H1 (cell line): ENCODE measurements at regions not wholly inside any gene's neighbourhood (a gene's known extent, or its start where the extent isn't known, plus 50 kb on each side); places are given as distances from the start of the nearest gene placed in this dataset.

ENCODE experiments used
- CTCF ChIA-PET: fragments of 300-600 bp; sonication (Branson Sonifier 250); formaldehyde crosslinking; loops from one replicate; lab custom pipeline; 2021; ENCODE audit not compliant: partially characterized antibody; lab: Charles Lee
- POLR2A ChIA-PET: fragments of 300-600 bp; sonication (Branson Sonifier 250); formaldehyde crosslinking; loops from one replicate; lab custom pipeline; 2021; ENCODE audit warnings: inconsistent platforms; ENCODE audit not compliant: partially characterized antibody; lab: Charles Lee
- DNase-seq, 2 experiments: peaks; one replicate each; pipeline versions ENCODE4 v3.0.0 to v3.0.0-alpha.2; 2010 to 2022; ENCODE audit warnings: low spot score in 2 of 2, low read depth in 1 of 2, mixed read lengths in 1 of 2
- FAIRE-seq: peaks from 2 replicates; lab custom pipeline; 2011; peaks lifted over from hg19 to GRCh38; lab: Jason Lieb, UNC
- H2AFZ ChIP-seq: 2 replicates; pipeline ENCODE4 v1.8.1; 2012; ENCODE audit warnings: low read length, inconsistent platforms
- H2AK5ac ChIP-seq: 2 replicates; pipeline ENCODE4 v1.6.1; 2013; ENCODE audit warnings: low read depth, low read length
- H2BK120ac ChIP-seq: replicated peaks from 2 replicates; pipeline ENCODE3; 2013; ENCODE audit warnings: low read depth, low read length, inconsistent platforms
- H2BK12ac ChIP-seq: 2 replicates; pipeline ENCODE4 v1.6.1; 2013; ENCODE audit warnings: low read depth, low read length
- H2BK15ac ChIP-seq: 2 replicates; pipeline ENCODE4 v1.6.1; 2013; ENCODE audit warnings: low read length
- H2BK20ac ChIP-seq: 2 replicates; pipeline ENCODE4 v1.6.1; 2013; ENCODE audit warnings: low read length
- H2BK5ac ChIP-seq: 2 replicates; pipeline ENCODE4 v1.6.1; 2013; ENCODE audit warnings: low read depth, low read length
- H3K14ac ChIP-seq: 2 replicates; pipeline ENCODE4 v1.6.1; 2013; ENCODE audit warnings: inconsistent platforms; ENCODE audit not compliant: insufficient read length
- H3K18ac ChIP-seq: 2 replicates; pipeline ENCODE4 v1.6.1; 2013; ENCODE audit warnings: low read length; ENCODE audit errors: extremely low read depth
- H3K23ac ChIP-seq: 2 replicates; pipeline ENCODE4 v1.6.1; 2013; ENCODE audit warnings: inconsistent platforms; ENCODE audit not compliant: insufficient read length
- H3K23me2 ChIP-seq: 2 replicates; pipeline ENCODE4 v1.6.1; 2013; ENCODE audit warnings: low read depth, low read length
- H3K27ac ChIP-seq: 2 replicates; pipeline ENCODE4 v1.6.1; 2011; ENCODE audit warnings: low read depth, low read length, inconsistent platforms
- H3K27me3 ChIP-seq, 4 experiments: replicated peaks in 1 of 4; 1 replicate in 1 of 4; 2 replicates in 3 of 4; pipeline versions ENCODE4 v1.6.1 to v1.8.1; 2011 to 2013; ENCODE audit warnings: low read length in 3 of 4, mild to moderate bottlenecking in 3 of 4, inconsistent platforms in 2 of 4, mixed read lengths in 2 of 4, moderate library complexity in 1 of 4; ENCODE audit not compliant: control insufficient read depth in 3 of 4, insufficient read depth in 3 of 4; ENCODE audit errors: extremely low read depth in 1 of 4
- H3K36me3 ChIP-seq, 4 experiments: 2 replicates each; pipeline versions ENCODE4 v1.6.1 to v1.8.1; 2011 to 2013; ENCODE audit warnings: mild to moderate bottlenecking in 4 of 4, low read length in 3 of 4, moderate library complexity in 2 of 4, control low read depth in 1 of 4, inconsistent platforms in 1 of 4; ENCODE audit not compliant: insufficient read depth in 4 of 4, control insufficient read depth in 2 of 4
- H3K4ac ChIP-seq: replicated peaks from 2 replicates; pipeline ENCODE3; 2013; ENCODE audit warnings: low read length, low read depth, mixed read lengths, inconsistent platforms; ENCODE audit not compliant: insufficient read length
- H3K4me1 ChIP-seq, 4 experiments: replicated peaks in 1 of 4; 1 replicate in 1 of 4; 2 replicates in 3 of 4; pipeline versions ENCODE4 v1.6.1 to v1.8.1; 2011 to 2013; ENCODE audit warnings: low read length in 3 of 4, inconsistent platforms in 2 of 4, mixed read lengths in 1 of 4; ENCODE audit not compliant: insufficient read depth in 4 of 4, control insufficient read depth in 3 of 4
- H3K4me2 ChIP-seq, 2 experiments: 2 replicates each; pipeline versions ENCODE4 v1.6.1 to v1.8.1; 2011 to 2013; ENCODE audit warnings: low read depth in 2 of 2, low read length in 2 of 2, control low read depth in 1 of 2, inconsistent platforms in 1 of 2, mild to moderate bottlenecking in 1 of 2; ENCODE audit not compliant: insufficient read depth in 1 of 2
- H3K4me3 ChIP-seq, 4 experiments: fragments of 200-600, 300-600 bp in 1 of 4; sonication (generic), shearing (Covaris generic), sonication (Bioruptor Twin) in 1 of 4; 2 replicates each; pipeline versions ENCODE4 v1.5.1 to v1.8.1; 2011 to 2016; ENCODE audit warnings: low read length in 4 of 4, low read depth in 3 of 4, control low read depth in 2 of 4, inconsistent platforms in 2 of 4, mild to moderate bottlenecking in 2 of 4, mixed read lengths in 1 of 4, moderate library complexity in 1 of 4; ENCODE audit not compliant: insufficient read depth in 2 of 4; ENCODE audit errors: extremely low read depth in 1 of 4
- H3K56ac ChIP-seq: replicated peaks from 2 replicates; pipeline ENCODE3; 2013; ENCODE audit warnings: low read depth, mild to moderate bottlenecking, mixed read lengths, low read length, inconsistent platforms; ENCODE audit not compliant: insufficient read length
- H3K79me1 ChIP-seq: 2 replicates; pipeline ENCODE4 v1.6.1; 2013; ENCODE audit warnings: low read depth, low read length, control low read depth
- H3K79me2 ChIP-seq, 2 experiments: 2 replicates each; pipeline versions ENCODE4 v1.6.1 to v1.8.1; 2012 to 2013; ENCODE audit warnings: low read length in 2 of 2, mild to moderate bottlenecking in 2 of 2, inconsistent platforms in 1 of 2; ENCODE audit not compliant: insufficient read depth in 2 of 2, control insufficient read depth in 1 of 2
- H3K9ac ChIP-seq, 4 experiments: replicated peaks in 1 of 4; 1 replicate in 1 of 4; 2 replicates in 3 of 4; pipeline versions ENCODE4 v1.6.1 to v1.8.1; 2011 to 2013; ENCODE audit warnings: low read depth in 3 of 4, low read length in 3 of 4, control low read depth in 2 of 4, mild to moderate bottlenecking in 2 of 4, moderate library complexity in 2 of 4, inconsistent platforms in 1 of 4; ENCODE audit errors: extremely low read depth in 1 of 4
- H3K9me3 ChIP-seq, 2 experiments: 2 replicates each; pipeline versions ENCODE4 v1.6.1 to v1.8.1; 2012 to 2013; ENCODE audit warnings: mild to moderate bottlenecking in 2 of 2, moderate library complexity in 2 of 2, control low read depth in 1 of 2, inconsistent platforms in 1 of 2, low read depth in 1 of 2, low read length in 1 of 2, mixed read lengths in 1 of 2; ENCODE audit not compliant: insufficient read depth in 2 of 2
- H4K20me1 ChIP-seq, 2 experiments: replicated peaks in 1 of 2; 2 replicates each; pipeline versions ENCODE3 to v1.8.1; 2011 to 2013; ENCODE audit warnings: inconsistent platforms in 2 of 2, low read length in 2 of 2, mild to moderate bottlenecking in 1 of 2; ENCODE audit not compliant: insufficient read depth in 2 of 2, control insufficient read depth in 1 of 2
- H4K5ac ChIP-seq: 2 replicates; pipeline ENCODE4 v1.6.1; 2013; ENCODE audit warnings: low read length, low read depth, mixed read lengths, inconsistent platforms; ENCODE audit not compliant: insufficient read length
- H4K8ac ChIP-seq: 2 replicates; pipeline ENCODE4 v1.8.0; 2013; ENCODE audit warnings: mild to moderate bottlenecking, moderate library complexity, low read length, inconsistent platforms; ENCODE audit not compliant: insufficient read depth; ENCODE audit errors: extremely low read depth
- H4K91ac ChIP-seq: replicated peaks from 2 replicates; pipeline ENCODE3; 2013; ENCODE audit warnings: low read length, mixed read lengths, inconsistent platforms; ENCODE audit not compliant: insufficient read length
- BCL11A ChIP-seq, 2 experiments: IDR thresholded peaks; one replicate each; pipeline ENCODE4 v1.6.1; 2011; ENCODE audit warnings: low read depth in 2 of 2, low read length in 2 of 2, mild to moderate bottlenecking in 2 of 2
- CBX8 ChIP-seq: fragments of 300-800, 300-1000 bp; sonication (generic); IDR thresholded peaks from 2 replicates; pipeline ENCODE4 v1.7.1; 2016; ENCODE audit warnings: low read depth, low read length, borderline replicate concordance
- CEBPB ChIP-seq: IDR thresholded peaks from 2 replicates; pipeline ENCODE4 v1.6.1; 2012; ENCODE audit warnings: low read depth, low read length
- HDAC2 ChIP-seq, 2 experiments: fragments of 300-600 bp in 1 of 2; sonication (generic) in 1 of 2; IDR thresholded peaks; 2 replicates each; pipeline ENCODE4 v1.6.1; 2011 to 2012; ENCODE audit warnings: low read depth in 2 of 2, low read length in 2 of 2, mild to moderate bottlenecking in 2 of 2, moderate library complexity in 2 of 2, borderline replicate concordance in 1 of 2, inconsistent platforms in 1 of 2
- POLR2AphosphoS5 ChIP-seq: IDR thresholded peaks from 2 replicates; pipeline ENCODE4 v1.6.1; 2011; ENCODE audit warnings: low read depth, low read length
- RBBP5 ChIP-seq: IDR thresholded peaks from 2 replicates; pipeline ENCODE4 v1.7.1; 2012; ENCODE audit warnings: low read depth, mild to moderate bottlenecking, inconsistent platforms, low read length, moderate library complexity, borderline replicate concordance
- SP4 ChIP-seq: IDR thresholded peaks from 2 replicates; pipeline ENCODE4 v1.6.1; 2012; ENCODE audit warnings: low read length, inconsistent platforms
- WGBS, 2 experiments: shearing (Covaris generic) in 1 of 2; methylation state at CpG; one replicate each; pipeline versions ENCODE4 v1.1.6 to v1.1.7; 2013 to 2015; ENCODE audit warnings: low lambda C conversion rate in 2 of 2, mixed read lengths in 2 of 2, inconsistent platforms in 1 of 2, low coverage in 1 of 2, missing lambda C conversion rate in 1 of 2; ENCODE audit not compliant: insufficient replicate concordance in 2 of 2, insufficient coverage in 1 of 2, insufficient read length in 1 of 2; ENCODE audit errors: extremely low coverage in 1 of 2, missing lambda C conversion rate in 1 of 2; 5-methylcytosine and 5-hydroxymethylcytosine counted together
- TF ChIP-seq, protein P1 (sequence below), 3 experiments: IDR thresholded peaks; 1 replicate in 2 of 3; 2 replicates in 1 of 3; pipeline versions ENCODE4 v1.5.1 to v1.6.1; 2011; ENCODE audit warnings: low read length in 3 of 3, mild to moderate bottlenecking in 3 of 3, inconsistent platforms in 2 of 3, low read depth in 1 of 3, moderate library complexity in 1 of 3; ENCODE audit not compliant: insufficient read depth in 1 of 3; ENCODE audit errors: control extremely low read depth in 1 of 3

DNA sequence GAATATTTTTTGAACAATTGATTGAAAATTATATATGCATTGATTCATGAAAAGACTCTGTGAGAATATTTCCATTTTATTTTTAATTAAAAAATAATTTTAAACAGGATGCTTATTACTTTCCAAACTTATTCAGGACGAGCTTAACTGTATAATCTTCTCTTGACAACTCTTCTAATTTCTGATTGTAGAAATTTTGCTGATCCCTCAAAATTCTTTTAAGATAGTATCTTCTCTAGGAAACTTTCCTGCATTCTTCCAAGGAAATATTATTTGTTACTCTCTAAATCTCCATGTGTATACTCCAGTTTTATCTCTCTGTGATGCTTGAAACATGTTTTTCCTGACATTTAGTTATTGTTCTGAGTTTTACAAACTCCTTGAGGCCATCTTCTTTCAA, 197.2 kb downstream of the BCHE start:
- Histone ChIP-seq H2BK15ac (no peak overlapping the region), H4K20me1 (no peaks in the 10 kb centered on the region), H3K23ac (no peak overlapping the region), H3K79me1 (no peaks in the 10 kb centered on the region), H3K36me3 (no peaks in the 10 kb centered on the region), H3K4me2 (no peak overlapping the region), H4K91ac (no peak overlapping the region), H3K18ac (no peak overlapping the region), H2AFZ (no peak overlapping the region), H3K4ac (no peak overlapping the region), H2BK12ac (no peak overlapping the region), H3K23me2 (no peaks in the 10 kb centered on the region), H3K56ac (no peak overlapping the region), H2BK5ac (no peak overlapping the region), H3K4me1 (no peaks in the 10 kb centered on the region), H3K9me3 (no peaks in the 10 kb centered on the region), H3K9ac (no peak overlapping the region), H3K27me3 (peaks cover 0 to 1% (median 0%) of the 10 kb centered on the region in 4 experiments; a peak in 1 of 7 replicates), H2BK120ac (no peak overlapping the region), H3K79me2 (no peaks in the 10 kb centered on the region), H3K27ac (no peak overlapping the region), H4K8ac (no peak overlapping the region), H2AK5ac (no peak overlapping the region), H3K14ac (no peak overlapping the region), H4K5ac (no peak overlapping the region), H3K4me3 (no peak overlapping the region), H2BK20ac (no peak overlapping the region)
- ChIA-PET POLR2A (no interaction called here), CTCF (no interaction called here)
- FAIRE-seq: no peak
- no peak for DNase-seq
- 88% methylated on average over 1 of the region's 1 CpG; no CpG with 5 or more reads in 1 of the 2 experiments for WGBS, 2 experiments
- TF ChIP-seq HDAC2 (IDR thresholded peaks at IDR 0.05; ENCODE audit: borderline replicate concordance in 1 of 2, low read depth in 2 of 2, low read length in 2 of 2) (no peak), CBX8 (no peak), RBBP5 (no peak), SP4 (no peak), BCL11A (IDR thresholded peaks at IDR 0.05; ENCODE audit: low read depth in 2 of 2, low read length in 2 of 2) (no peak), POLR2AphosphoS5 (no peak), CEBPB (no peak)
- TF ChIP-seq, protein P1, sequence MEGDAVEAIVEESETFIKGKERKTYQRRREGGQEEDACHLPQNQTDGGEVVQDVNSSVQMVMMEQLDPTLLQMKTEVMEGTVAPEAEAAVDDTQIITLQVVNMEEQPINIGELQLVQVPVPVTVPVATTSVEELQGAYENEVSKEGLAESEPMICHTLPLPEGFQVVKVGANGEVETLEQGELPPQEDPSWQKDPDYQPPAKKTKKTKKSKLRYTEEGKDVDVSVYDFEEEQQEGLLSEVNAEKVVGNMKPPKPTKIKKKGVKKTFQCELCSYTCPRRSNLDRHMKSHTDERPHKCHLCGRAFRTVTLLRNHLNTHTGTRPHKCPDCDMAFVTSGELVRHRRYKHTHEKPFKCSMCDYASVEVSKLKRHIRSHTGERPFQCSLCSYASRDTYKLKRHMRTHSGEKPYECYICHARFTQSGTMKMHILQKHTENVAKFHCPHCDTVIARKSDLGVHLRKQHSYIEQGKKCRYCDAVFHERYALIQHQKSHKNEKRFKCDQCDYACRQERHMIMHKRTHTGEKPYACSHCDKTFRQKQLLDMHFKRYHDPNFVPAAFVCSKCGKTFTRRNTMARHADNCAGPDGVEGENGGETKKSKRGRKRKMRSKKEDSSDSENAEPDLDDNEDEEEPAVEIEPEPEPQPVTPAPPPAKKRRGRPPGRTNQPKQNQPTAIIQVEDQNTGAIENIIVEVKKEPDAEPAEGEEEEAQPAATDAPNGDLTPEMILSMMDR (IDR thresholded peaks at IDR 0.05; ENCODE audit: control extremely low read depth in 1 of 3, insufficient read depth in 1 of 3, low read depth in 1 of 3, low read length in 3 of 3): no peak
